GM19452 (cell line): ENCODE measurements at regions not wholly inside any gene's neighbourhood (a gene's known extent, or its start where the extent isn't known, plus 50 kb on each side); places are given as distances from the start of the nearest gene placed in this dataset.

ENCODE experiments used
- ATAC-seq: cut with Tn5 transposase; IDR thresholded peaks from one replicate; pipeline ENCODE4 v1.9.1; 2021; ENCODE audit not compliant: unreplicated experiment

- ATAC-seq, result no peak
Observed at GRCh38 chr9:107948086-107948485, 458.5 kb upstream of the KLF4 start.

DNA sequence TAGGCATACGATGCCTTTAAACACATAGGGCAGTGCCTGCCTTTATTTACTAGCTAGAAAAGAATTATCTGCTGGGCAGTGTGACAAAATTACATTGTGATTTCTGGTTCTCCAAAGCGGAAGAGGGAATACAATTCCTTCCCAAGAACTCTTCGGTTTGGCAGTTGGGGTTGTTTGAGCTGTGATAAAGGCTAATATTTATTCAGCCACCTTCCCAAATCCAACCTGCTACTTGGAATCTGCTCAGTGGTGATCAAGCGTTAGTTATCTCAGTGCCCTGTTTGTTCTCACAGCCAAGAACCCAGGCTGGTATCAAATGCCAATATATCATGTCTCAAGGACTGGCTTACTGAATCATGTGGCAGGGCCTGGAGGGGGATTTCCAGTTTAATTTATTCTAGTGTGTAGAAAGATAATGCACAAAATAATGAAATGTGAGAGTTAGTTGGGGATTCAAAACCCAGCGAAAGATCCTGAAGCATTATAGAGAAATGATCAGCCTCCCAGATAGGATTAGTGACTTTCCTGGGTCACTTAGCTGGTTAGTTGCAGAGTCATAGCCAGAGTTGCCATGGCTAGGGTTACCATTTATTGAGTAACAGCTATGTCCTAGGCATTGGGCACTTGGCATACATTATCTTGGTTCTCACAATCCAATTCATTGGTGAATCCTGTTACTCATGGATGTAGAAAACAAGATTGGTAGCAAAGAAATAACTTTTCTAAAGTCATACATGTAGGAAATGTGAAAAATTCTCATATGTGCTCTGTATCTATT lies 457.0 kb upstream of the KLF4 start:
- no peak for ATAC-seq

DNA sequence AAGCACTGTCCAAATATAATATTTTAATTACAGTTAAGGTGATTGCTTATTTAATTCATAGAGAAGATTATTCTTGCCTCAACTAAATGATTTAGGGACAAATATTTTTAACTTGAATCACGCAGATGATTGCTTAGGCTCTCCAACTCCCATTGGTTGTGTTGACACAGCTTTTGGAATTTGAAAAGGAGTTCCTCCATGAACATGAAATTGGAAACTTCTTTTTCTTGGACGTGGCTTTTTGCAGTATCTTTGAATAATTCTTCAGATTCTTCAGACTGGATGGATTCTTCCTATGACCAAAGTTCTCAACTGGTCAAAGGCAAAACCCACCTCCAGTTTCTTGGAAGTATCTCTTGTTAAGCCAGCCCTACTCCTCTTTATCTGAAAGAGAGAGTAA lies 456.4 kb upstream of the KLF4 start:
- ATAC-seq, result no peak

GRCh38 chr9:107945493-107945892 lies 455.9 kb upstream of the KLF4 start:
- ATAC-seq, result no peak

DNA sequence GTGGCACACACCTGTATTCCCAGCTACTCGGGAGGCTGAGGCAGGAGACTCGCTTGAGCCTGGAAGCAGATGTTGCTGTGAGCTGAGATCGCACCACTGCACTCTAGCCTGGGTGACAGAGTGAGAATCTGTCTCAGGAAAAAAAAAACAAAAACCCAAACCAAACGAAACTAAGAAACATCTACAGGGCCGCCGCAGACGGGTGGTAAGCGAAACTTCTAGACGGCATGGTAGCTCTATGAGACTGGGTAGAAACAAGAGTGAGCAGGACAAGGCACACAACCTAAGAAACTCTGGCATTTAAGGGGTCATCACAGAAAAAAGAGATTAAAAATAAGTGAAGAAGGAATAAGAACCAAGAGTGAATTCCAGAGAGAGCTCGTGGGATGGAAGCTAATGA lies 454.8 kb upstream of the KLF4 start:
- ATAC-seq, result no peak

- ATAC-seq, result no peak
Observed at GRCh38 chr9:107943901-107944300, 454.3 kb upstream of the KLF4 start.

- ATAC-seq, result no peak
Observed at GRCh38 chr9:107942856-107943255, 453.3 kb upstream of the KLF4 start.

- ATAC-seq, result no peak
Observed at GRCh38 chr9:107942291-107942690, 452.7 kb upstream of the KLF4 start.

DNA sequence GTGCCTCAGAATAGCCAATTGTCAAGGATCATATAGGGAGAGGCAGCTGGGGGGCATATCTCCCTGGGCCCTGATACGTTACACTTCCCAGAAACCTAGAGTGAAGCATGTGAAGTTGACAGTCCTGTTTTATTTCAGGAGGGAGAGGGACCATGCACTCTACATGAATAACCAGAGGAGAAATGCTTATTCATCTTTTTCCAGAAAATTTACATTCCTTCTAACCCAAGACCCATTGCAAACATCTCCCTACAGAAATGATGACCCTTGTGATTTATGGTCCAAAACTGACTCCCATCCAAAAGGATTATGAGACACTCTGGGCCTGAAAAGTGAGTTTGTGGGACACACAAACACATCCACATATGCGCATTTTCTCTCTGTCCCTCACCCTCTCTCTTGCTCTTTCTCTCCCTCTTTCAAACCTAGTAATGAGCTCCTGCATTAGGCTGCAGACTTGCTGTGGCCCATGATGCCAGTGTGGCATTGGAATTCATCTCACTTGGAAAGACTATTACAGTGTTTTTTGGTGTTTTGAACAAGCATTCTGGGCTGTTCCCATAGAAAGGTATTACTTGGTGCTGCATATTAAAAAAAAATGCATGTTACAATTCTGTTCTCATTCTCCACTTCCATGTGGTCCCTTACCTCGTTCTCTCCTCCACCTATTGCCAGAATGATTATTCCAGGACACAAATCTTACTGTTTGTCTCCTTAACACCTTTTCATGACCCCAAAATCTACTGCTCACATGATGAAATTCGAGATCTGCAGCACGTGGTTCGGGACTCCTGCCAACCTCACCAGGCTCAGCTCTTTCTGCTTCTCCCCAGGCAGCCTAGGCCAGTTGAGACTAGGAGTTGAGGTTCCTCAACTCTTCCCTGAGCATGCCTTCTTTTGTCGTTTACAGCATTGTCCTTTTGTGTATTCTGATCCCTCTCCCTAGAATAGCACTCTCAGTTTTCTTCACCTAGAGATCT lies 451.3 kb upstream of the KLF4 start:
- no peak for ATAC-seq

DNA sequence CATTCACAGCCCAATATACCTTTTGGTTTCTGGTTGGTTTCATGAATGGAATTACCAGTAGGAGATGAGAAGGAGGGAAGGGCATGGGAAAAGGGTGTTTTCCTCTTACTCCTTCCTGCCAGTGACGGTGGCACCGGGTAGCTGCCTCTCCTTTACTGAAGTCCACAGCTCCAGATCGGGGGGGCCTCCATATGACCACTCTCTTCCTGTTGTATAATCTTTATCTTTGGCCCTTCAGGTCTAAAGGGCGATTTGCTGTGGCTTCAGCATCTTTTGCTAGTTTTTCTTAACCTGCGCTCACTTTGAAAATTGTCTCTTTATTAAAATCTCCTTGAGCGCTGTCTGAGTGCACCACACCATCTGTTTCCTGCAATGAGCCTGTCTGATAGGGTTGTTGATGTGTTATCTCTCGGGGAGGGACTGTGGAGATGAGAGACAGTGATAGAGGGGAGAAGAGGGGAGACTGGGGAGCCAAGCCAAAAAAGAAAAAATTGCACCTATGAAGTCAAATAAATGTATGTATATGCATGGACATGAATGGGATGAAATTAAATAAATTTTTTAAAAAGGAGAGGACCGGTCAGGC lies 449.3 kb upstream of the KLF4 start:
- ATAC-seq, result no peak

- no peak for ATAC-seq
Observed at GRCh38 chr9:107935931-107936330, 446.4 kb upstream of the KLF4 start.

GRCh38 chr9:107933516-107933915 lies 443.9 kb upstream of the KLF4 start:
- no peak for ATAC-seq

- ATAC-seq, result no peak
Observed at GRCh38 chr9:107933097-107933496, 443.5 kb upstream of the KLF4 start.

DNA sequence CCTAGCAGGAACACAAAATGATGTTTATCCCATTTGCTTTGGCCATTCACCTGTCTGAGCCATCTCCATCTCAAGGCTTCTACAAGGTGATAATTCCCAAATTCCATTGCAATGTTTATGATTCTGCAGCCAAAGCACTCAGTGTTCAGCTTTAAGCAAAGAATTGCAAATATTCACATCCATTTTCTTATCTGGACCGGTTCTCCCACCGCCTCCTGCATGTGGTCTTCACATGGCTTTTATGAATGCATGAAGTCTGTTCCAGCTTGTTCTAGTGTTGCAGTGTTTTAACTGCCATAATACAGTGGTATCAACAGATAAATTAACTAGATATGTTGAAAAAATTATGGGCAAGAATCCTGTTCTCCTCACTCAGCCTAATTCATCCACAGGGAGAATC lies 443.0 kb upstream of the KLF4 start:
- no peak for ATAC-seq

DNA sequence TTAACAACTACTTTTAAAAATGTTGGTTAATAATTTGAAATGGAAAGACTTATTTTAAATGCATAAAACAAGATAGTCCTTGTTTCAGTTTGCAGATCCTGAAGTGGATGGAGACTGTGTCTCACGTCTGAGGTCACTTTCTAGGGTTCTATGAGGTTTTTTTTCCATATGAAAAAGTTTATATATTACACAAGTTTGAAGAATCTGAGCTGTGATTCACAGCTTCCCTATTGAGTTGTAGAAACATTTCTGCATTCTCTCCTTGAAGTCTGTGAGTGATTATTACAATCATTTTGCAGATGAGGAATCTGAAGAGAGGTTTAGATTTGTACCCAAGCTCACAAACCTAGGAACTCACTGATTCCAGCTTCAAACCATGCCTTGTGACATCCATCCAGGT lies 442.5 kb upstream of the KLF4 start:
- ATAC-seq, result no peak

GRCh38 chr9:107931071-107931715 lies 441.6 kb upstream of the KLF4 start:
- ATAC-seq, result no peak

DNA sequence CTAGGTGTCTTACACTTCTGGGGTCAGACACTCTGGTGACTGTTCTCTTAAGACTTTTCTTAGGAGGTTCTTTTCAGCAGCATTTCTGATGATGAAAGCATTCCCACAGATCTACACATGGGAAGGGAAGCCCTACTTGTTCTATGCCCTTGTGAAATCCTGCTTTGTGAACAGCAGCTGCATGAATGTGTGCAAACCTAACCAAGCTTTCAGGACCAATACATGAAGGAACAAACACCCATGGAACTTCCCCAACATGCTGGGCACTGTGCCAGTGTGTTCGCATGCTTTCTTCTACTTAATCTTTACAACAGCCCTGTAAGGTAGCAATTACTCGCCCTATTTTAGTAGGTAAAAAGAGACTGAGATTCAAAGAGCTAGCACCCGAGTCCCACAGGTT lies 439.9 kb upstream of the KLF4 start:
- no peak for ATAC-seq

DNA sequence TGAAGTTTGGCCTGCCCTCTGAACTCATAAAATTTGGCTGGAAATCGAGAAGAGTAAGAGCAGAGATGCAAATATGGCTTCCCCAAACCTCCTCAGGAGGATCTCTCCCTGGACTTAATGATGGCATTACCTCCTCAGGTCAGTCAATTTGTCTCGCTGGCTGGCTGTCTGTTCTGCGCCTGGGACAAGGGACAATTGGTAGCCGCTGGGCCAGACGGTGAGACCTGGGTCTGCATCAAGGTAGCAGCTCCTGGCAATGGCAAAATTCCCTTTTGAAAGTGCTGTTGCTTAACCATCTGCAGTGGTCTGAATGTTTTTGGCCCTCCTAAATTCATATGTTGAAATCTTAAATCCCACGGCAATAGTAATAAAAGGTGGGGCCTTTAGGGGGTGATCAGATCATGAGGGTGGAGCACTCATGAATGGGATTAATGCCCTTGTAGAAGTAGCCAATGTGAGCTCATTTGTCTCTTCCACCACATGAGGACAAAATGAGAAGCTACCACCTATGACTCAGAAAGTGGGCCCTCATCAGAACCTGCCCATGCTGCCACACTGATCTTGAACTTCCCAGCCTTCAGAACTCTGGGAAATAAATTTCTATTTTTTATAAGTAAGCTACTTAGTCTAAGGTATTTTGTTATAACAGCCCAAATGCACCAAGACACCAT lies 439.3 kb upstream of the KLF4 start:
- no peak for ATAC-seq

- ATAC-seq, result no peak
Observed at GRCh38 chr9:107927276-107927675, 437.7 kb upstream of the KLF4 start.

DNA sequence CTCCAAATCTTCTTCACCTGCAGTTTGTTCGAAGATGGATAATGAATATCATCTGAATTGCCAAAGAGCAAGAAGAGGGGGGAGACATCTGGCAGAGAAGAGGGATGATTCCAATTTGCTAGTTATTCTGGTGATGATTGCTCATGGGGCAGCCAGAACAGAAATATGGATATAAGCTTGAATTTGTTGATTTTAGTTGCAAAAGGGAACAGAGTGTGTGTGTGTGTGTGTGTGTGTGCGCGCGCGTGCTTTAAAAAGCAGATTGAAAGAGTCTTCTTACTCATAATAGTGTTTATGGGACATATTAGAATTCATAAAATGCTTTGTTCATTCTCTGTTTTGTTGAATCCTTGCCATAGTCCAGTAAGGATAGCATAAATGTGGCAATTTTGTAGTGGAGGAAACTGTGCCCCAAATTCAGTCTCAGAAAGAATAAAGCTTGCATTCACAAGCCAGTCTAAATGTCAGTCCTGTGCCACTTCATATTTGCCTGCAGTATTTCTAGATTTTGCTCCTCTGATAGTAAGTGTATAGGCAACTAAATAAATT lies 436.3 kb upstream of the KLF4 start:
- ATAC-seq, result no peak
